HepG2 (cell line): ENCODE measurements at regions not wholly inside any gene's neighbourhood (a gene's known extent, or its start where the extent isn't known, plus 50 kb on each side); places are given as distances from the start of the nearest gene placed in this dataset.
A peak's percentile ranks its signal among the peaks of the same experiment; 100 is the strongest.

Experiments used
- DMAP1 ChIP-seq: IDR thresholded peaks from 2 replicates; pipeline ENCODE4 v1.6.1; 2016
- ELF3 ChIP-seq: IDR thresholded peaks from 2 replicates; pipeline ENCODE4 v1.6.1; 2016; ENCODE audit warnings: missing genetic modification reagents, missing compliant biosample characterization
- FLYWCH1 ChIP-seq: sonication (generic); formaldehyde crosslinking; IDR thresholded peaks from 2 replicates; pipeline ENCODE4 v1.8.1; 2023; ENCODE audit warnings: mild to moderate bottlenecking, missing genetic modification reagents
- FOXK2 ChIP-seq: fragments of 450-650 bp; IDR thresholded peaks from 2 replicates; pipeline ENCODE4 v1.6.1; 2016
- FOXM1 ChIP-seq: sonication (generic); formaldehyde crosslinking; IDR thresholded peaks from 2 replicates; pipeline ENCODE4 v1.5.0; 2020; ENCODE audit warnings: missing genetic modification reagents
- HNRNPL ChIP-seq: fragments of 200-400 bp; formaldehyde crosslinking; IDR thresholded peaks from 2 replicates; pipeline ENCODE4 v1.6.1; 2017; ENCODE audit warnings: mild to moderate bottlenecking, low read depth, low read length
- HOXA7 ChIP-seq: sonication (generic); formaldehyde crosslinking; IDR thresholded peaks from 2 replicates; pipeline ENCODE4 v1.8.1; 2022; ENCODE audit warnings: mild to moderate bottlenecking, missing genetic modification reagents, moderate library complexity
- KDM6A ChIP-seq: IDR thresholded peaks from 2 replicates; pipeline ENCODE4 v1.6.1; 2016; ENCODE audit warnings: low read depth
- MZF1 ChIP-seq: sonication (generic); formaldehyde crosslinking; IDR thresholded peaks from 2 replicates; pipeline ENCODE4 v1.8.1; 2023; ENCODE audit warnings: mild to moderate bottlenecking, missing genetic modification reagents, borderline replicate concordance
- NR3C1 ChIP-seq: sonication (generic); formaldehyde crosslinking; IDR thresholded peaks from 2 replicates; pipeline ENCODE4 v1.4.0; 2020; ENCODE audit warnings: missing genetic modification reagents
- PAX8 ChIP-seq: sonication (generic); formaldehyde crosslinking; IDR thresholded peaks from 2 replicates; pipeline ENCODE4 v1.8.0; 2022; ENCODE audit warnings: mild to moderate bottlenecking, missing genetic modification reagents, borderline replicate concordance
- RARA ChIP-seq: IDR thresholded peaks from 2 replicates; pipeline ENCODE4 v1.6.1; 2016; ENCODE audit warnings: missing genetic modification reagents, missing compliant biosample characterization
- RCOR2 ChIP-seq: IDR thresholded peaks from 2 replicates; pipeline ENCODE4 v1.6.1; 2016; ENCODE audit warnings: missing biosample characterization, missing genetic modification reagents
- SALL2 ChIP-seq: sonication (generic); formaldehyde crosslinking; IDR thresholded peaks from 2 replicates; pipeline ENCODE4 v1.8.1; 2023; ENCODE audit warnings: mild to moderate bottlenecking, missing genetic modification reagents, inconsistent platforms
- SOX5 ChIP-seq: IDR thresholded peaks from 2 replicates; pipeline ENCODE4 v1.6.1; 2016; ENCODE audit warnings: borderline replicate concordance
- THYN1 ChIP-seq: sonication (generic); formaldehyde crosslinking; IDR thresholded peaks from 2 replicates; pipeline ENCODE4 v1.8.1; 2023; ENCODE audit warnings: low read depth, mild to moderate bottlenecking, moderate library complexity, missing genetic modification reagents, borderline replicate concordance
- TOE1 ChIP-seq: sonication (generic); formaldehyde crosslinking; IDR thresholded peaks from 2 replicates; pipeline ENCODE4 v1.4.0; 2020; ENCODE audit warnings: mild to moderate bottlenecking, missing genetic modification reagents
- ZBTB20 ChIP-seq: sonication (generic); formaldehyde crosslinking; IDR thresholded peaks from 2 replicates; pipeline ENCODE4 v1.8.1; 2023; ENCODE audit warnings: missing genetic modification reagents, low read depth, mild to moderate bottlenecking, borderline replicate concordance
- ZC3H4 ChIP-seq: sonication (generic); formaldehyde crosslinking; IDR thresholded peaks from 2 replicates; pipeline ENCODE4 v1.4.0; 2020; ENCODE audit warnings: missing genetic modification reagents, borderline replicate concordance
- ZMAT3 ChIP-seq: sonication (generic); formaldehyde crosslinking; conservative IDR thresholded peaks from 2 replicates; pipeline ENCODE4 v1.7.0; 2021; ENCODE audit warnings: missing genetic modification reagents
- ZNF10 ChIP-seq: sonication (generic); formaldehyde crosslinking; IDR thresholded peaks from 2 replicates; pipeline ENCODE4 v1.4.0; 2020; ENCODE audit warnings: mild to moderate bottlenecking, low read depth, missing genetic modification reagents, borderline replicate concordance
- ZNF30 ChIP-seq: sonication (generic); formaldehyde crosslinking; IDR thresholded peaks from 2 replicates; pipeline ENCODE4 v1.5.0; 2020; ENCODE audit warnings: mild to moderate bottlenecking, missing genetic modification reagents
- TF ChIP-seq, protein P1 (sequence below): sonication (generic); formaldehyde crosslinking; IDR thresholded peaks from one replicate; pipeline ENCODE4 v1.5.1; 2020; ENCODE audit warnings: mild to moderate bottlenecking, missing genetic modification reagents; ENCODE audit errors: not compliant biosample characterization
- TF ChIP-seq, protein P2 (sequence below): sonication (generic); formaldehyde crosslinking; IDR thresholded peaks from 2 replicates; pipeline ENCODE4 v1.4.0; 2020; ENCODE audit warnings: mild to moderate bottlenecking, missing genetic modification reagents

DNA sequence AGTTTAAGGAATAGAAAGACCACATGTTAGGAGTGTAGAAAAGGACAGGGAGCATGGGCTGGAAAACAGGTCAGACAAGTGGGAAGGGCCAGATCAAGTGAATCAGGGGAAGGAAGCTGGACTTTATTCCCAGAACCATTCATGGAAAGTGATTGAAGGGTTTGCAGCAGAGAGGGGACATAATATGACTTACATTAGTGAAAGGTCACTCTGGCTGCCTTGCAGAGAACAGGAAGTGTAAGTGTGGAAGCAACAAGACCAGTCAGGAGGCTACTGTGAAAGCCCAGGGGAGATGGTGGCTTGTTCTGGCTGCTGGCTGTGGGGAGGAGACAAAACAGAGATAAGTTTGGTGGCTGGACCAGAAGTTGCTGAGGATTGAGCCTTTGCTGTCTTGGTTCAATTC is 69.1 kb downstream of the VCPKMT start (continued):
- no peak for TF ChIP-seq HNRNPL
- TF ChIP-seq, protein P1, sequence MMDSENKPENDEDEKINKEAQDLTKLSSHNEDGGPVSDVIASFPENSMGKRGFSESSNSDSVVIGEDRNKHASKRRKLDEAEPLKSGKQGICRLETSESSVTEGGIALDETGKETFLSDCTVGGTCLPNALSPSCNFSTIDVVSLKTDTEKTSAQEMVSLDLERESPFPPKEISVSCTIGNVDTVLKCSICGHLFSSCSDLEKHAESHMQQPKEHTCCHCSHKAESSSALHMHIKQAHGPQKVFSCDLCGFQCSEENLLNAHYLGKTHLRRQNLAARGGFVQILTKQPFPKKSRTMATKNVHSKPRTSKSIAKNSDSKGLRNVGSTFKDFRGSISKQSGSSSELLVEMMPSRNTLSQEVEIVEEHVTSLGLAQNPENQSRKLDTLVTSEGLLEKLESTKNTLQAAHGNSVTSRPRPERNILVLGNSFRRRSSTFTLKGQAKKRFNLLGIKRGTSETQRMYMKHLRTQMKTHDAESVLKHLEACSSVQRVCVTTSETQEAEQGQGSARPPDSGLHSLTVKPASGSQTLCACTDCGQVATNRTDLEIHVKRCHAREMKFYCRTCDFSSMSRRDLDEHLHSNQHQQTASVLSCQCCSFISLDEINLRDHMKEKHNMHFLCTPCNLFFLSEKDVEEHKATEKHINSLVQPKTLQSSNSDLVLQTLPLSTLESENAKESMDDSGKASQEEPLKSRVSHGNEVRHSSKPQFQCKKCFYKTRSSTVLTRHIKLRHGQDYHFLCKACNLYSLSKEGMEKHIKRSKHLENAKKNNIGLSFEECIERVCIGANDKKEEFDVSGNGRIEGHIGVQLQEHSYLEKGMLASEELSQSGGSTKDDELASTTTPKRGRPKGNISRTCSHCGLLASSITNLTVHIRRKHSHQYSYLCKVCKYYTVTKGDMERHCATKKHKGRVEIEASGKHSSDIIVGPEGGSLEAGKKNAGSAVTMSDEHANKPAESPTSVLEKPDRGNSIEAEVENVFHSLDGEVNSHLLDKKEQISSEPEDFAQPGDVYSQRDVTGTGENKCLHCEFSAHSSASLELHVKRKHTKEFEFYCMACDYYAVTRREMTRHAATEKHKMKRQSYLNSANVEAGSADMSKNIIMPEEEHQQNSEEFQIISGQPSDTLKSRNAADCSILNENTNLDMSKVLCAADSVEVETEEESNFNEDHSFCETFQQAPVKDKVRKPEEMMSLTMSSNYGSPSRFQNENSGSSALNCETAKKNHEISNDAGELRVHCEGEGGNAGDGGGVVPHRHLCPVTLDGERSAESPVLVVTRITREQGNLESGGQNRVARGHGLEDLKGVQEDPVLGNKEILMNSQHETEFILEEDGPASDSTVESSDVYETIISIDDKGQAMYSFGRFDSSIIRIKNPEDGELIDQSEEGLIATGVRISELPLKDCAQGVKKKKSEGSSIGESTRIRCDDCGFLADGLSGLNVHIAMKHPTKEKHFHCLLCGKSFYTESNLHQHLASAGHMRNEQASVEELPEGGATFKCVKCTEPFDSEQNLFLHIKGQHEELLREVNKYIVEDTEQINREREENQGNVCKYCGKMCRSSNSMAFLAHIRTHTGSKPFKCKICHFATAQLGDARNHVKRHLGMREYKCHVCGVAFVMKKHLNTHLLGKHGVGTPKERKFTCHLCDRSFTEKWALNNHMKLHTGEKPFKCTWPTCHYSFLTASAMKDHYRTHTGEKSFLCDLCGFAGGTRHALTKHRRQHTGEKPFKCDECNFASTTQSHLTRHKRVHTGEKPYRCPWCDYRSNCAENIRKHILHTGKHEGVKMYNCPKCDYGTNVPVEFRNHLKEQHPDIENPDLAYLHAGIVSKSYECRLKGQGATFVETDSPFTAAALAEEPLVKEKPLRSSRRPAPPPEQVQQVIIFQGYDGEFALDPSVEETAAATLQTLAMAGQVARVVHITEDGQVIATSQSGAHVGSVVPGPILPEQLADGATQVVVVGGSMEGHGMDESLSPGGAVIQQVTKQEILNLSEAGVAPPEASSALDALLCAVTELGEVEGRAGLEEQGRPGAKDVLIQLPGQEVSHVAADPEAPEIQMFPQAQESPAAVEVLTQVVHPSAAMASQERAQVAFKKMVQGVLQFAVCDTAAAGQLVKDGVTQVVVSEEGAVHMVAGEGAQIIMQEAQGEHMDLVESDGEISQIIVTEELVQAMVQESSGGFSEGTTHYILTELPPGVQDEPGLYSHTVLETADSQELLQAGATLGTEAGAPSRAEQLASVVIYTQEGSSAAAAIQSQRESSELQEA (CRISPR knock-in tag): no peak
- no peak for TF ChIP-seq FOXK2
- TF ChIP-seq SOX5 (CRISPR knock-in tag): peak; percentile 44; the same call in 1 of the 2 replicates
- 0 out of 2 replicates have a peak, but pooled peaks have one; percentile 13 for TF ChIP-seq KDM6A (CRISPR knock-in tag)
- TF ChIP-seq SALL2 (CRISPR knock-in tag): no peak
- TF ChIP-seq THYN1 (CRISPR knock-in tag): no peak
- no peak for TF ChIP-seq ZMAT3 (CRISPR knock-in tag)
- TF ChIP-seq, protein P2, sequence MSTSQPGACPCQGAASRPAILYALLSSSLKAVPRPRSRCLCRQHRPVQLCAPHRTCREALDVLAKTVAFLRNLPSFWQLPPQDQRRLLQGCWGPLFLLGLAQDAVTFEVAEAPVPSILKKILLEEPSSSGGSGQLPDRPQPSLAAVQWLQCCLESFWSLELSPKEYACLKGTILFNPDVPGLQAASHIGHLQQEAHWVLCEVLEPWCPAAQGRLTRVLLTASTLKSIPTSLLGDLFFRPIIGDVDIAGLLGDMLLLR (CRISPR knock-in tag): no peak
- peak; percentile 59; the same call in 1 of the 2 replicates for TF ChIP-seq ELF3 (CRISPR knock-in tag)
- 0 out of 2 replicates have a peak, but pooled peaks have one; percentile 24 for TF ChIP-seq DMAP1 (CRISPR knock-in tag)
- TF ChIP-seq FOXM1 (CRISPR knock-in tag): no peak
- no peak for TF ChIP-seq FLYWCH1 (CRISPR knock-in tag)
- no peak for TF ChIP-seq ZC3H4 (CRISPR knock-in tag)
- 0 out of 2 replicates have a peak, but pooled peaks have one; percentile 46 for TF ChIP-seq MZF1
- no peak for TF ChIP-seq ZNF10 (CRISPR knock-in tag)
- no peak for TF ChIP-seq HOXA7 (CRISPR knock-in tag)
- no peak for TF ChIP-seq PAX8 (CRISPR knock-in tag)
- TF ChIP-seq NR3C1 (CRISPR knock-in tag): no peak
- no peak for TF ChIP-seq ZNF30 (CRISPR knock-in tag)
- TF ChIP-seq RARA (CRISPR knock-in tag): peak; percentile 61
- no peak for TF ChIP-seq TOE1
- no peak for TF ChIP-seq RCOR2 (CRISPR knock-in tag)
- TF ChIP-seq ZBTB20 (CRISPR knock-in tag): no peak
